Ascending aorta (tissue), 2 donors: ENCODE measurements at regions not wholly inside any gene's neighbourhood (a gene's known extent, or its start where the extent isn't known, plus 50 kb on each side); places are given as distances from the start of the nearest gene placed in this dataset.
"Not testable (repeated sequence)": the region's sequence is repeated elsewhere in the genome, so short reads cannot be mapped to it uniquely, and the experiment has no call there.

Experiments used
- DNase-seq, 2 donors: peaks; one replicate each; pipeline ENCODE4 v3.0.0-alpha.2; 2019; ENCODE audit warnings: low spot score in 2 of 2
- H3K27ac ChIP-seq, 2 donors: fragments of 200-600 bp; sonication (generic); one replicate each; pipeline ENCODE4 v1.5.1; 2016 to 2017; ENCODE audit warnings: mild to moderate bottlenecking in 1 of 2
- H3K27me3 ChIP-seq: fragments of 200-600 bp; sonication (generic); one replicate; pipeline ENCODE4 v1.5.1; 2017
- H3K36me3 ChIP-seq, 2 donors: fragments of 200-600 bp; sonication (generic); one replicate each; pipeline ENCODE4 v1.5.1; 2016
- H3K4me1 ChIP-seq, 2 donors: fragments of 200-600 bp; sonication (generic); one replicate each; pipeline ENCODE4 v1.5.1; 2016 to 2017; ENCODE audit warnings: mild to moderate bottlenecking in 1 of 2
- H3K4me3 ChIP-seq, 2 donors: fragments of 200-600 bp; sonication (generic); one replicate each; pipeline ENCODE4 v1.5.1; 2016 to 2017; ENCODE audit warnings: mild to moderate bottlenecking in 1 of 2
- H3K9me3 ChIP-seq, 2 donors: fragments of 200-600 bp; sonication (generic); one replicate each; pipeline ENCODE4 v1.5.1; 2016
- intact Hi-C: fragments of 100-400 bp; cut with DNase I; formaldehyde crosslinking; loops from one replicate; pipeline ENCODE4 v1.15.1; 2023
- TF ChIP-seq, protein P1 (sequence below), 3 experiments: fragments of 200-600 bp in 2 of 3; fragments of 450-650 bp in 1 of 3; sonication (generic) in 2 of 3; IDR thresholded peaks; one replicate each; pipeline ENCODE4 v1.5.1; 2016 to 2019; ENCODE audit warnings: antibody characterized with exemption in 3 of 3, mild to moderate bottlenecking in 1 of 3, moderate library complexity in 1 of 3

DNA sequence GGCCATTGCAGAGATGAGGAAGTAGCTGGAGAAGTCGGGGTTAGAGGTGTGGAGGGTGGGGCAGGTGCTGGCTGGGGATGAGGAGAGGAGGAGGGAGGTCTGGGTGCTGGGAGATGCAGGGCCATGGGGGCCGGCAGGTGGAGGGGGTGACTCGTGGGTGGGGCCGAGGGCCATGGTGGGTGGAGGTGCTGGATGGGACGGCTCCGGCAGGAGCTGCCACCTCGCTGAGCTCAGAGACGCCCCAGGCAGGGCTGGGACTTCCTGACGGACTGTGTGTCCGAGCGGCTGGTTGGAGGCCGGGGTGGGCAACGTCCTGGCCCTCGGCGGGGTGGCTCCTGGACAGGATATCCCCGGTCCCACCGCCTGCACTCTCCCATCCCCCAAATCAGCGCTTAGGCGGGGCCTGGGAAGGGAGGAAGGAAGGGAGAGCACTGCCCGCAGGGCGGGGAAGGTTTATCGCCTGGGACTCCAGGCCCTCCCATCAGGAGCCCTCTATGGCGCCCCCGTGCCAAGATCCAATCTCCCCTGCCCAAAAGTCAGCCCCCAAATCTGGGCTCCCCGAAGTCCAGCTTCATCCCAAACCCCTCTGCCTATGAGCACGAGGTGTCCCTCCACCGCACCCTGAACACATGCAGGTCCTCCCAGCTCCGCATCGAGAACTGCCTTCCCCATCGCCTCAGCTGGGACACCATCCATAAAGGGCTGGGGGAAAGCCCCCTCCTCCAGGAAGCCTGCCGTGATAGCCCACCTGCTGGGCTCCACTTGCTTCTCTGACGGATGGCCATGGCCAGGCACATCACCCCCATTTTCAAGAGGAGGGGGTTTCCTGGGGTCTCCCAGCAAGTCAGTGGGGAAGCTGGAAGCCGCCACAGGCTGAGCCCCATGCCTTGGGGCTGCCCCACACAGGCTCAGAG is 58.3 kb upstream of the NOTCH1 start:
- TF ChIP-seq, protein P1, sequence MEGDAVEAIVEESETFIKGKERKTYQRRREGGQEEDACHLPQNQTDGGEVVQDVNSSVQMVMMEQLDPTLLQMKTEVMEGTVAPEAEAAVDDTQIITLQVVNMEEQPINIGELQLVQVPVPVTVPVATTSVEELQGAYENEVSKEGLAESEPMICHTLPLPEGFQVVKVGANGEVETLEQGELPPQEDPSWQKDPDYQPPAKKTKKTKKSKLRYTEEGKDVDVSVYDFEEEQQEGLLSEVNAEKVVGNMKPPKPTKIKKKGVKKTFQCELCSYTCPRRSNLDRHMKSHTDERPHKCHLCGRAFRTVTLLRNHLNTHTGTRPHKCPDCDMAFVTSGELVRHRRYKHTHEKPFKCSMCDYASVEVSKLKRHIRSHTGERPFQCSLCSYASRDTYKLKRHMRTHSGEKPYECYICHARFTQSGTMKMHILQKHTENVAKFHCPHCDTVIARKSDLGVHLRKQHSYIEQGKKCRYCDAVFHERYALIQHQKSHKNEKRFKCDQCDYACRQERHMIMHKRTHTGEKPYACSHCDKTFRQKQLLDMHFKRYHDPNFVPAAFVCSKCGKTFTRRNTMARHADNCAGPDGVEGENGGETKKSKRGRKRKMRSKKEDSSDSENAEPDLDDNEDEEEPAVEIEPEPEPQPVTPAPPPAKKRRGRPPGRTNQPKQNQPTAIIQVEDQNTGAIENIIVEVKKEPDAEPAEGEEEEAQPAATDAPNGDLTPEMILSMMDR (IDR thresholded peaks at IDR 0.05), result no peak
- no peaks in the 10 kb centered on the region for H3K36me3 ChIP-seq
- no peak overlapping the region for H3K27ac ChIP-seq
- no peak overlapping the region for H3K4me3 ChIP-seq
- no peaks in the 10 kb centered on the region for H3K9me3 ChIP-seq
- no peak for DNase-seq
- H3K27me3 ChIP-seq, result no peaks in the 10 kb centered on the region
- peaks cover 11 to 40% of the 10 kb centered on the region in 2 donors for H3K4me1 ChIP-seq
- intact Hi-C loops, result no loop called here

DNA sequence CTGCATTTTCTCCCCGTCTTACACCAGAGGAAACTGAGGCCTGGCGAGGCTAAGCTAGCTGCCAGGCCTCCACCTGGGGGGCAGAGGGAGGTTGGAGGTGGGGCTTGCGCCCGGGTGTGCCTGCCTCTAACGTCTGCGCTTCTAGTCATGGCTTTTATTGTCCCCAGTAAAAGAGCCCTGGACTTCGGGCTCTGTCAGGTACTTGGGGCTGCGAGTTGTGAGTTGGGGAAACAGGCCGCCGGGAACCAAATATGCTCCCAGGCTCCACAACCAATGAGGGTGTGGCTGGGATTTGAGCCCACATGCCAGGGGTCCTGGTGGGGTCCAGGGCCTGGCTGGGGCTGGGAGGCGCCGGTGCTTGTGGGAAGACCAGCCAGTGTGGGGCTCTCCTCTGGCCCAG is 57.4 kb upstream of the NOTCH1 start:
- intact Hi-C loops, result no loop called here
- TF ChIP-seq, protein P1 (IDR thresholded peaks at IDR 0.05), result no peak
- H3K4me1 ChIP-seq, result peaks cover 11 to 40% of the 10 kb centered on the region in 2 donors
- H3K9me3 ChIP-seq, result no peaks in the 10 kb centered on the region
- H3K36me3 ChIP-seq, result no peaks in the 10 kb centered on the region
- H3K27me3 ChIP-seq, result no peaks in the 10 kb centered on the region
- H3K27ac ChIP-seq, result no peak overlapping the region
- no peak for DNase-seq
- no peak overlapping the region for H3K4me3 ChIP-seq

DNA sequence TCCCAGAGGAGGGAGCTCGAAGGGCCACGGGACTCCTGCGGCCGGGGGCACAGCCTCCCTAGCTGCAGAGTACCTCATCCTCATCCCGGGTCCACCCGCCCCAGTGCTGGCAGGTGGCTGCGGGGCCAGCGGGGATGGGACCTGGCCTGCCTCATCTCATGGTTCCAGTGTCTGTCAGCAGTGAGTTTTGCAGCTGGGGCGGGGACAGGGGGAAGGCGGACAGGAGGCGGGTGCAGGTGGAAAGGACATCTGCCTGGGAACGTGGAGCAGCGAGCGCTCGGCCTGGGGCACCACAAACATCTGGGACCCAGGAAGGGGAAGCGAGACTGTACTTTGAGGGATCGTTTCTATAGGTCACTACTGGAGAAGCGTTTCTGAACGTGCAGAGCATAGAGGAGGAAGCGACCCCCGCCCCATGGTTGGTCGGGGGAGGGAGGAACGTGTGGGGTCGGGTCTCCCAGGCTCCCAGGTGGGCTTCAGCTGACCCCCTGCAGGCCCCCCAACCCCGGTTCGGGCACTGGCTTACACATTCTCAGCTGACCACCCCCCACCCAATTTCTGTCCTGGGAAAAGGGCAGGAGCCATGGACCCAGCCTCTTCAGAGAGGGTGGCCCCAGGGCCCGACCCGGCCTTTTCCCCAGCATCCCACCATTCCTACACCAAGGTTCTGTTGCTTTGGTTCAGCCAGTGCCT is 56.5 kb upstream of the NOTCH1 start:
- Histone ChIP-seq H3K27me3 (no peaks in the 10 kb centered on the region), H3K27ac (no peak overlapping the region), H3K36me3 (no peaks in the 10 kb centered on the region), H3K9me3 (no peaks in the 10 kb centered on the region), H3K4me1 (peaks cover 11 to 40% of the 10 kb centered on the region in 2 donors), H3K4me3 (no peak overlapping the region)
- intact Hi-C loops, result no loop called here
- TF ChIP-seq, protein P1 (IDR thresholded peaks at IDR 0.05), result no peak
- no peak for DNase-seq

DNA sequence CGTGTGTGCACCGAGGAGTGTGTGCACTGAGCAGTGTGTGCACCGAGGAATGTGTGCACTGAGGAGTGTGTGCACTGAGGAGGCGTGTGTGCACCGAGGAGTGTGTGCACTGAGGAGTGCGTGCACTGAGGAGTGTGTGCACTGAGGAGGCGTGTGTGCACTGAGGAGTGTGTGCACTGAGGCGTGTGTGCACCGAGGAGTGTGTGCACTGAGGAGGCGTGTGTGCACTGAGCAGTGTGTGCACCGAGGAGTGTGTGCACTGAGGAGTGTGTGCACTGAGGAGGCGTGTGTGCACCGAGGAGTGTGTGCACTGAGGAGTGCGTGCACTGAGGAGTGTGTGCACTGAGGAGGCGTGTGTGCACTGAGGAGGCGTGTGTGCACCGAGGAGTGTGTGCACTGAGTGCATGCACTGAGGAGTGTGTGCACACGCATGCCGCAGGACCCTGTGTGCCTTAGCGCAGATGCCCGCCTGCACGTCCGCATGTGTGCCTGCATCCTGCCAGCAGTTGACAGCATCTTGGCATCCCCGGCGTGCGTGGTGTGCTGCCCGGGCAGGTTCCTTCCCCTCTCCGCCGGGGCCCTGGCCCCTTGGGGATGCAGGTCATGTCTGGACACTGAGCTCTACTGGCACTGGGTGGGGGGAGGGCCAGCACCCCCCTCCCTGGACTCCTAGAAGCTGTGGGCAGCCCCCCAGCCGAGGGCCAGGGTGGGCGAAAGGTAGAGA is 55.6 kb upstream of the NOTCH1 start:
- H3K4me3 ChIP-seq, DNase-seq, H3K27ac ChIP-seq, intact Hi-C loops, H3K9me3 ChIP-seq, H3K27me3 ChIP-seq, H3K36me3 ChIP-seq: not testable (repeated sequence)
- peaks cover 7 to 34% of the 10 kb centered on the region in 2 donors for H3K4me1 ChIP-seq

DNA sequence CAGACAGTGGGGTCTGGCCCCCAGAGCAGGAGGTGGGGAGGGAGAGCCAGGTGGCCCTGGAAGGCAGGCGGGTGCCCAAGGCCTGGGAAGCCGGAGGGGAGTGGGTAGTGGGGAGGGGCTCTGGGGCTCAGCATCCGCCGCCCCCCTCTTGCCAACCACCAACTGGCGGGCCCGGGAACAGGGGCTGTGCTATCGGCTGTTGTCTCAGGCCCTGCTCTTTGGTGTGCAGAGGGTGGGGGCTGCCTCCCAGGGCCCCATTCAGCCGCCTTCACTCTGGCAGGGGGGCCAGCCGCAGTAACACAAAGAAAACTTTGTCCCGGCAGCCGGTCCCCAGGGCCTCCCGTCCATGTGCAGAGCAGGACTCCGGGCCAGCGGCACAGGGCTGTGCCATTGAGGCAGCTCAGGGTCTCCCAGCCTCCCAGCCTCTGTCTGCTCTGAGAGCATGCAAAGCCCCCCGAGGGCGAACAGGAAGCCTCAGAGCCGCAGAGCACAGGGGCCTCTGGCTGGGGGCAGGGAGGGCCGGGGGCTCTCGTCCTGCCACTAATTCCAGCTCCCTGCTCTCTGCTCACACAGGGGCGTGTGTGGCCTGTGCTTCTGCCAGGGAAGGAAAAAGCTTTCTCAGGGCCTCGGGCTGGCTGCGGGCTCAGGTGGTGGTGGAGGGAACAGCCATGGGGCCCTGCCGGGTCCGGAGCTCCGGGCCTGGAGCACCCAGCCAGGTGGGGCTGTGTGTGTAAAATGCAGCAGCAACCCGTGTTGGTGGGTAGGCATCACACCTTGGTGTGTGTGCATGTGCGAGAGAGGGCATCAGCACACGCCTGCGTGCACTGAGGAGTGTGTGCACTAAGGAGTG is 54.2 kb upstream of the NOTCH1 start:
- H3K4me3 ChIP-seq, result no peak overlapping the region
- no peaks in the 10 kb centered on the region for H3K27me3 ChIP-seq
- intact Hi-C loops, result no loop called here
- H3K4me1 ChIP-seq, result peaks cover 0 to 24% of the 10 kb centered on the region in 2 donors
- H3K36me3 ChIP-seq, result no peaks in the 10 kb centered on the region
- no peak overlapping the region for H3K27ac ChIP-seq
- no peak for DNase-seq
- TF ChIP-seq, protein P1 (IDR thresholded peaks at IDR 0.05), result no peak
- H3K9me3 ChIP-seq, result no peaks in the 10 kb centered on the region
